Muscle of arm (tissue), 1 donor: ENCODE measurements at regions not wholly inside any gene's neighbourhood (a gene's known extent, or its start where the extent isn't known, plus 50 kb on each side); places are given as distances from the start of the nearest gene placed in this dataset.
"Not testable (repeated sequence)": the region's sequence is repeated elsewhere in the genome, so short reads cannot be mapped to it uniquely, and the experiment has no call there.

ENCODE experiments used
- DNase-seq: peaks from one replicate; pipeline ENCODE4 v3.0.0-alpha.2; 2013

GRCh38 chr7:150046290-150047194 is 172.8 kb downstream of the ATP6V0E2 start:
- DNase-seq, result not testable (repeated sequence)

- not testable (repeated sequence) for DNase-seq
Measured at GRCh38 chr7:150047329-150047728, 173.6 kb downstream of the ATP6V0E2 start.

GRCh38 chr7:150047772-150048171 is 174.0 kb downstream of the ATP6V0E2 start:
- DNase-seq, result not testable (repeated sequence)

- not testable (repeated sequence) for DNase-seq
Measured at GRCh38 chr7:150048244-150049011, 174.7 kb downstream of the ATP6V0E2 start.

- DNase-seq, result not testable (repeated sequence)
Measured at GRCh38 chr7:150049012-150049655, 175.4 kb downstream of the ATP6V0E2 start.

- not testable (repeated sequence) for DNase-seq
Measured at GRCh38 chr7:150053396-150053795, 179.6 kb downstream of the ATP6V0E2 start.

GRCh38 chr7:150054242-150054641 is 180.5 kb downstream of the ATP6V0E2 start:
- not testable (repeated sequence) for DNase-seq

GRCh38 chr7:150060259-150061221 is 186.8 kb downstream of the ATP6V0E2 start:
- not testable (repeated sequence) for DNase-seq

- not testable (repeated sequence) for DNase-seq
Measured at GRCh38 chr7:150063195-150063594, 189.4 kb downstream of the ATP6V0E2 start.

GRCh38 chr7:150069555-150070313 is 196.0 kb downstream of the ATP6V0E2 start:
- DNase-seq, result not testable (repeated sequence)

- not testable (repeated sequence) for DNase-seq
Measured at GRCh38 chr7:150077543-150077942, 203.8 kb downstream of the ATP6V0E2 start.

- DNase-seq, result not testable (repeated sequence)
Measured at GRCh38 chr7:150081865-150082264, 208.1 kb downstream of the ATP6V0E2 start.

GRCh38 chr7:150084724-150085123 is 211.0 kb downstream of the ATP6V0E2 start:
- not testable (repeated sequence) for DNase-seq

- not testable (repeated sequence) for DNase-seq
Measured at GRCh38 chr7:150087478-150087877, 213.7 kb downstream of the ATP6V0E2 start.

GRCh38 chr7:150089139-150089538 is 215.4 kb downstream of the ATP6V0E2 start:
- not testable (repeated sequence) for DNase-seq

GRCh38 chr7:150090776-150091175 is 217.0 kb downstream of the ATP6V0E2 start:
- not testable (repeated sequence) for DNase-seq

GRCh38 chr7:150093897-150094296 is 220.1 kb downstream of the ATP6V0E2 start:
- DNase-seq, result not testable (repeated sequence)

- not testable (repeated sequence) for DNase-seq
Measured at GRCh38 chr7:150096213-150096994, 222.6 kb downstream of the ATP6V0E2 start.

- not testable (repeated sequence) for DNase-seq
Measured at GRCh38 chr7:150098592-150098991, 224.6 kb upstream of the LRRC61 start.
